NB4 (cell line): ENCODE measurements at regions not wholly inside any gene's neighbourhood (a gene's known extent, or its start where the extent isn't known, plus 50 kb on each side); places are given as distances from the start of the nearest gene placed in this dataset.

Source experiments
- DNase-seq: peaks from one replicate; pipeline ENCODE4 v3.0.0; 2010; ENCODE audit warnings: low read depth
- H3K4me3 ChIP-seq: one replicate; pipeline ENCODE4 v1.5.1; 2011; ENCODE audit warnings: mild to moderate bottlenecking, low read depth, low read length, moderate library complexity
- MYC ChIP-seq: IDR thresholded peaks from 2 replicates; pipeline ENCODE4 v1.6.1; 2011; ENCODE audit warnings: low read depth, low read length
- POLR2A ChIP-seq: IDR thresholded peaks from 2 replicates; pipeline ENCODE4 v1.6.1; 2011; ENCODE audit warnings: mild to moderate bottlenecking; ENCODE audit not compliant: insufficient read length; ENCODE audit errors: extremely low read depth
- TF ChIP-seq, protein P1 (sequence below): IDR thresholded peaks from 2 replicates; pipeline ENCODE4 v1.6.1; 2011; ENCODE audit warnings: low read depth, low read length
- TF ChIP-seq, protein P2 (sequence below): IDR thresholded peaks from one replicate; pipeline ENCODE4 v1.5.1; 2012; ENCODE audit warnings: low read depth, low read length

DNA sequence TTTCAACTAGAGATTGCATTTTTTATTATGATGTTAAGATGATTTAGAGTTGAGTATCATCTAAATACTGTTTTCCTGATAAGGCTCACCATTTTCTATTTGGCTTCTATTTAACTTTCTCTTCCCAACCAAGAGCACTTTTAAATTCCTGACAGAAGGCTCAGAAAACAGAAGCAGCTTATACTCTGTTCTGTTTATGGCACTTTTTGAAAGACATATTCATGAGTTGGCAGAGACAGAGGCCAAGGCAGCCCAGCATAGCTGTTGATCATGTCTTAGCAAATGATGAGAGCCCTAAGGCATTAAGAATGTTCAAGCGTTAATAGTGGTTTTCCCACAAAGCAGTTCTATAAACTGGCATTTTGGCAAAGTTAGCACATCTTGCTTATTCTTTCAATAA lies 330.3 kb downstream of the TRAM1L1 start:
- TF ChIP-seq POLR2A (no peak), MYC (no peak)
- TF ChIP-seq, protein P1, sequence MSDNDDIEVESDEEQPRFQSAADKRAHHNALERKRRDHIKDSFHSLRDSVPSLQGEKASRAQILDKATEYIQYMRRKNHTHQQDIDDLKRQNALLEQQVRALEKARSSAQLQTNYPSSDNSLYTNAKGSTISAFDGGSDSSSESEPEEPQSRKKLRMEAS: no peak
- TF ChIP-seq, protein P2, sequence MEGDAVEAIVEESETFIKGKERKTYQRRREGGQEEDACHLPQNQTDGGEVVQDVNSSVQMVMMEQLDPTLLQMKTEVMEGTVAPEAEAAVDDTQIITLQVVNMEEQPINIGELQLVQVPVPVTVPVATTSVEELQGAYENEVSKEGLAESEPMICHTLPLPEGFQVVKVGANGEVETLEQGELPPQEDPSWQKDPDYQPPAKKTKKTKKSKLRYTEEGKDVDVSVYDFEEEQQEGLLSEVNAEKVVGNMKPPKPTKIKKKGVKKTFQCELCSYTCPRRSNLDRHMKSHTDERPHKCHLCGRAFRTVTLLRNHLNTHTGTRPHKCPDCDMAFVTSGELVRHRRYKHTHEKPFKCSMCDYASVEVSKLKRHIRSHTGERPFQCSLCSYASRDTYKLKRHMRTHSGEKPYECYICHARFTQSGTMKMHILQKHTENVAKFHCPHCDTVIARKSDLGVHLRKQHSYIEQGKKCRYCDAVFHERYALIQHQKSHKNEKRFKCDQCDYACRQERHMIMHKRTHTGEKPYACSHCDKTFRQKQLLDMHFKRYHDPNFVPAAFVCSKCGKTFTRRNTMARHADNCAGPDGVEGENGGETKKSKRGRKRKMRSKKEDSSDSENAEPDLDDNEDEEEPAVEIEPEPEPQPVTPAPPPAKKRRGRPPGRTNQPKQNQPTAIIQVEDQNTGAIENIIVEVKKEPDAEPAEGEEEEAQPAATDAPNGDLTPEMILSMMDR: no peak
- H3K4me3 ChIP-seq: no peak overlapping the region
- no peak for DNase-seq

DNA sequence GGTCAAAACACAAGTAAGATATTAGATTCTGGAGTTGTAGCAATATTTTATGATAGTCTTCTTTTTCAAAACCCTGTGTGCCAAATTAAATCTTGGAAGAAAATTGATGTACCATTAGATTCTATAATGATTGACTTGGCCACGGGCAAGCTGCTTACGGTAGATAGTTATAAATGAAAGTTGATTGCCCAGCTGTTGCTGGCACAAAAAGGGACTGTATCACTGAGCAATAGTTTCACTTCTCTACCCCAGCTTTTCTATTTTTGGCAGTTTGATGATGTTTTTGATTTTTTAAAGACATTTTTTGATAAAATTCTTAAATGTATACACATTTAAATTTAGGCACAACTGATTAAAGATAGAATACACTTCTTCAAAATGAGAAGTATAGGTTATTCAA lies 333.3 kb downstream of the TRAM1L1 start:
- TF ChIP-seq, protein P1: no peak
- no peak for TF ChIP-seq MYC
- no peak for TF ChIP-seq POLR2A
- TF ChIP-seq, protein P2: no peak
- no peak overlapping the region for H3K4me3 ChIP-seq
- DNase-seq: no peak

DNA sequence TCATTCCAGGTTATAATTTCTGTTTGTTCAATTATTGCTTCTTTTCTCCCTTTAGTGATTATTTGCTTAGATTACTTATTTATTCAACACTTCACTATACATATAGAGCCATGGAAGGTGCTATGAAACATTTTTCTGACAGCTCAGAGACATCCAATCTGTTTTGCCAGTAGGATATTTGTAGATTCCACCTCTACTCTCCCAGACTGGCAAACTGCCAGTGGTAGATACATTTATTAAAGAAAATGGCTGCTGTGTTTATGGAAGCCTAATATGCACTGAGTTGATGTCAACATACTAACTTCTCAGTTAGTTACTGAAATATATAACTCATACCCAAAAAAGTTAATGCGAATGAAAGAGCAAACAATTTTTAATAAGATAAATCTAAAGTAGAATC lies 348.6 kb downstream of the TRAM1L1 start:
- DNase-seq: no peak
- no peak overlapping the region for H3K4me3 ChIP-seq
- TF ChIP-seq POLR2A: no peak
- TF ChIP-seq, protein P2: no peak
- TF ChIP-seq MYC: no peak
- TF ChIP-seq, protein P1: no peak

DNA sequence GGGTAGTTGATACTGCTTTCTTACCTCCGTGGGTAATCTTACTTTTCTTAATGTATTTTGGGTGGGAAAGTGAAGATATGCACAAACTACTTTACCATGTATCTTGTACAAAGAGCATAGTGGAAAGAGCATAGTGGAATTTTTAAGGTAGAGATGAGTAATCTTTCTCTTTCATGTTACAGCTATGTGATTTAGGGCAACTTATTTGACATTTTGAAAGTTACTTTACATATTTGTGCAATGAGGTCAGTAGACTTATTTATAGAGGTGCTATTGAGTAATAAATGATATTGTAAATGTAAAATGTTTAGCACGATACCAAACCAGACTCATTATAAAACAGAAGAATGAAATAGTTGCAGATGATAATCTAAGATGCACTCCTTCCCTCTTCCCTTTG lies 351.2 kb downstream of the TRAM1L1 start:
- H3K4me3 ChIP-seq: no peak overlapping the region
- no peak for DNase-seq
- TF ChIP-seq, protein P1: no peak
- TF ChIP-seq MYC: no peak
- TF ChIP-seq, protein P2: no peak
- TF ChIP-seq POLR2A: no peak

DNA sequence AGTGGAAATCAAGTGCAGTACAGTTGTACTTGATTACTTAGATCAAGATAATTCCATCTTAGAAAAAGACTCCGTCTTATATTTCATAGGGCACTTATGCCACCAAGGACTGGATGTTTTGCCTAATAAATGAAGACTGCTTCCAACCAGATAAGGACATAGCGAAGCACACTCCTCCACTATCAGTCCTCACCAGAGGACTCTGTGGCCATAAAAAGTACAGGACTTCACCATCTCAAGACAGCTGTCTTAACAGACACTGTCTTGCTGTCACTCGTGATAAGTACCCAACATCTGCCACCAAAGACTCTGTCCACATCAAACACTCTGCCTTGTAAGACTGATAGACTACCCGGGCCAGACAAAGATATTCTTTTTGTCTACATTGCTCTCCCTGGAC lies 352.0 kb downstream of the TRAM1L1 start:
- TF ChIP-seq, protein P2: no peak
- TF ChIP-seq MYC (no peak), POLR2A (no peak)
- TF ChIP-seq, protein P1: no peak
- DNase-seq: no peak
- H3K4me3 ChIP-seq: no peak overlapping the region

DNA sequence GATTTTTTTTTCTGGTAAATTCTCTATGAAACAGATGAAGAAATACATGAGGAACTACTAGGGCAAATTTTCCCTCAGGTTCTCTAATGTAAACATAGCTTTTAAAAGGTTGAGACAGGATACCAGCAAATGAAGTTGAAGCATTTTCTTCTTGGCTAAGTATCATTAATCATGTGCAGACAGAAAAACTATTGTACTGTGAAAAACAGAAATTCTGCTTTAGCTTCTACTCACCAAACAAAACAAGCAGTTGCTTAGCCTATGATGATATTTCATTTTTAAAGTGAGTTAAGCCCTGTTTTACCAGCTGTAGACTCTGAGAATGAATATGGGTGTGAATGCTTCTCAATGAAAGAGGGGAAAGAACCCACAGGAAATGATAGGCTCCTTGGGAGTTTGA lies 358.9 kb downstream of the TRAM1L1 start:
- DNase-seq: no peak
- TF ChIP-seq, protein P2: no peak
- TF ChIP-seq MYC: no peak
- TF ChIP-seq POLR2A: no peak
- TF ChIP-seq, protein P1: no peak
- H3K4me3 ChIP-seq: no peak overlapping the region
